Mucosa of descending colon (tissue), 3 donors: ENCODE measurements at regions not wholly inside any gene's neighbourhood (a gene's known extent, or its start where the extent isn't known, plus 50 kb on each side); places are given as distances from the start of the nearest gene placed in this dataset.

ENCODE experiments used
- ATAC-seq: fragments of 200-7000 bp; cut with Tn5 transposase; one replicate; pipeline ENCODE4 v1.9.1; 2020; ENCODE audit warnings: mild to moderate bottlenecking, moderate library complexity
- DNase-seq, 3 donors: peaks; one replicate each; pipeline ENCODE4 v3.0.0-alpha.2; 2020
- H3K36me3 ChIP-seq: fragments of 200-600 bp; one replicate; pipeline ENCODE4 v1.8.0; 2021; ENCODE audit warnings: low read depth, mild to moderate bottlenecking
- H3K4me1 ChIP-seq: fragments of 200-600 bp; one replicate; pipeline ENCODE4 v1.8.0; 2021; ENCODE audit warnings: low read depth, mild to moderate bottlenecking
- H3K4me3 ChIP-seq: fragments of 200-600 bp; one replicate; pipeline ENCODE4 v1.8.0; 2021; ENCODE audit warnings: mild to moderate bottlenecking
- H3K9me3 ChIP-seq: fragments of 200-600 bp; one replicate; pipeline ENCODE4 v1.8.0; 2021; ENCODE audit warnings: mild to moderate bottlenecking
- CTCF ChIP-seq: fragments of 200-600 bp; IDR thresholded peaks from one replicate; pipeline ENCODE4 v1.8.0; 2022; ENCODE audit warnings: antibody characterized with exemption, mild to moderate bottlenecking
- intact Hi-C, 2 donors: fragments of 100-400 bp; cut with DNase I in 1 of 2; cut with micrococcal nuclease in 1 of 2; formaldehyde crosslinking; loops; one replicate each; pipeline versions ENCODE4 v1.11.0 to v1.11.1; 2022; cut with DNase I, micrococcal nuclease
- donor health status: DM: no; HTN: no; CAD: no; lungs with moderate emphysema.
- donor health status: DM: no; HTN: no; CAD: no.
- donor health status: DM: no; HTN: yes; CAD: no.

- ATAC-seq (no peak), DNase-seq (no peak)
- Histone ChIP-seq H3K4me1 (no peaks in the 10 kb centered on the region), H3K36me3 (no peaks in the 10 kb centered on the region), H3K9me3 (peaks cover 4% of the 10 kb centered on the region), H3K4me3 (no peak overlapping the region)
- TF ChIP-seq CTCF, result no peak
- intact Hi-C loops, result no loop called here
Observed at GRCh38 chr13:56906909-56907308, 233.8 kb upstream of the PRR20A start.

GRCh38 chr13:56907766-56908165 is 233.0 kb upstream of the PRR20A start:
- intact Hi-C loops, result no loop called here
- Histone ChIP-seq H3K36me3 (no peaks in the 10 kb centered on the region), H3K4me1 (no peaks in the 10 kb centered on the region), H3K9me3 (peaks cover 4% of the 10 kb centered on the region), H3K4me3 (no peak overlapping the region)
- TF ChIP-seq CTCF, result no peak
- no peak for ATAC-seq
- no peak for DNase-seq

GRCh38 chr13:56909896-56910600 is 230.7 kb upstream of the PRR20A start:
- ATAC-seq (no peak), DNase-seq (peak in 1 of 3 donors; percentile 40)

GRCh38 chr13:56917966-56918365 is 222.8 kb upstream of the PRR20A start:
- H3K36me3 ChIP-seq, result no peaks in the 10 kb centered on the region
- no peak for ATAC-seq
- H3K4me3 ChIP-seq, result no peak overlapping the region
- H3K4me1 ChIP-seq, result no peaks in the 10 kb centered on the region
- DNase-seq, result no peak
- TF ChIP-seq CTCF, result no peak
- peaks cover 3% of the 10 kb centered on the region for H3K9me3 ChIP-seq
- intact Hi-C loops, result no loop called here

More at GRCh38 chr13:56909896-56910600, 230.7 kb upstream of the PRR20A start:
- Histone ChIP-seq H3K4me3 (no peak overlapping the region), H3K9me3 (peaks cover 4% of the 10 kb centered on the region), H3K4me1 (no peaks in the 10 kb centered on the region), H3K36me3 (no peaks in the 10 kb centered on the region)
- TF ChIP-seq CTCF, result no peak
- intact Hi-C loops, result no loop called here

DNA sequence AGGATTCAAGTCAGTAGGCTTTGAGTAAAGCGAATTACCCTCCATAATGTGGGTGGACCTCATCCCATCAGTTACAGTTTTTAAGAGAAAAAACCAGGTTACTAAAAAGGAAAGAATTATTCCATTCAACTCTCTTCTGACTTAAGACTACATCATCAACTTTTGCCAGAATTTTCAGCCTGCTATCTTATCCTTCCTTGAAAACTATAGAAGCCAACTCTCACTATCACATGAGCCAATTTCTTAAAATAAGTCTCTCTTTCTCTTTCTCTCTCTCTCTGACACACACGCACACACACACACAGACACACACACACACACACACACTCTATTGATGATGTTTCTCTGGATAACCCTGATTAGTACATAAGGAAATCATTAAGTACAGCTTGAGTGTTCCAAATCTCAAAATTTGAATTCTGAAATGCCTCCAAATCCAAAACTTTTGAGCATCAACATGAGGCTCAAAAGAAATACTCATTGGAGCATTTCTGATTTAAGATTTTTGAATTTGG is 217.0 kb upstream of the PRR20A start:
- no peaks in the 10 kb centered on the region for H3K4me1 ChIP-seq
- no peak for ATAC-seq
- peaks cover 3% of the 10 kb centered on the region for H3K9me3 ChIP-seq
- intact Hi-C loops, result no loop called here
- no peak overlapping the region for H3K4me3 ChIP-seq
- no peak for DNase-seq
- H3K36me3 ChIP-seq, result no peaks in the 10 kb centered on the region
- no peak for TF ChIP-seq CTCF
